HG02759 (cell line): ENCODE measurements at regions not wholly inside any gene's neighbourhood (a gene's known extent, or its start where the extent isn't known, plus 50 kb on each side); places are given as distances from the start of the nearest gene placed in this dataset.
"Not testable (repeated sequence)": the region's sequence is repeated elsewhere in the genome, so short reads cannot be mapped to it uniquely, and the experiment has no call there.

Experiments
- ATAC-seq: cut with Tn5 transposase; IDR thresholded peaks from one replicate; pipeline ENCODE4 v1.9.1; 2021; ENCODE audit warnings: mild to moderate bottlenecking, moderate library complexity; ENCODE audit not compliant: unreplicated experiment

DNA sequence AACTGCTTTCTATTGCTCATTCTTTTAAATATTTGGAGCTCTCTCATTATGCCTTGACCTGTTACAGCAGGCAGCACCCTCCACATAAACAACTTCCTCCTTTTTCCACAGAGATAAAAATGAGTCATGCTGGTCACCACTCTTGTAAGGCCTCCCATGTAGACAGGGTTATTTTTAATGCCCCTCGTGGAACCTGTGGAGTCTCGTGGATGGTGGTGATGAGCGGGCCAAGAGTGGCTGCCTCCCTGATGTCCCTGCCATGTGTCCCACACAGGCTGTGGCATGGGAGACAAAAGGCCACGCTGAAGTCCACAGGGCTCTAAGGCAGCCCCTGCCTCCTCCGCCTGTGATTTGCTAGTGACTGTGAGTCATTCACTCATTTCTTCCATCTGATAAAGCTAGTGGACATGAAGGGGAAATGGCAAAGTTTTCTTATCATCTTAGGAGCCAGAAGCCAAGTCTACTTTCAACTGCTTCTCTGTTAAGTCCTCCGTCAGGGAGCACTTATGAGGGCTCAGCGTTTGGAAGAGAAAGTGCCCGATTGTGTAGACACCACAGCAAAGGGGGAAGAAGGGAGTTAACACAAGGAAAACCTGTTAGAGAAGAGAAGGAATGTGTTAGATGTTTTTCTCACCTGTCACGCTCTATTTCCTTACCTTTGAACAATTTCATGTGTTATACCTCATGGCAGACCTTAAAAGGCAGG lies 121.6 kb upstream of the FAT1 start:
- ATAC-seq: no peak

DNA sequence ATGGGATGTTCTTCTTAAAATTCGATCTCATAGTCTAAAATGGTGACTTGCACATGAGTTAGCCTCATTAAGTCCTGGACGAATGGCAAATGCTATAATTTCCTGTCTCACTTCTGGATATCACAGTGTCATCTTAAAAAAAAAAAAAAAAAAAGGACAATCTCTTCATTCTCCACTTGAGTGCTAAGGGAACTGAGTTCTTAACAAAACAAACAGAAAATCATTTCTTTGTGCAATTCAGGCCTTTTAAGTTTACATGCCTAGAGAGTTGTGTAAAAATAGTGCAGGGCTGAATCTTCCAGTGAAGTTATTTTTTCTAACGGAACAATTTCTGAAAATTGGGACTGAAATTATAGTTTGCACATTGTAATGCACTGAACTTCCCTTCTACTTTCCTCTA lies 122.8 kb upstream of the FAT1 start:
- ATAC-seq: no peak

DNA sequence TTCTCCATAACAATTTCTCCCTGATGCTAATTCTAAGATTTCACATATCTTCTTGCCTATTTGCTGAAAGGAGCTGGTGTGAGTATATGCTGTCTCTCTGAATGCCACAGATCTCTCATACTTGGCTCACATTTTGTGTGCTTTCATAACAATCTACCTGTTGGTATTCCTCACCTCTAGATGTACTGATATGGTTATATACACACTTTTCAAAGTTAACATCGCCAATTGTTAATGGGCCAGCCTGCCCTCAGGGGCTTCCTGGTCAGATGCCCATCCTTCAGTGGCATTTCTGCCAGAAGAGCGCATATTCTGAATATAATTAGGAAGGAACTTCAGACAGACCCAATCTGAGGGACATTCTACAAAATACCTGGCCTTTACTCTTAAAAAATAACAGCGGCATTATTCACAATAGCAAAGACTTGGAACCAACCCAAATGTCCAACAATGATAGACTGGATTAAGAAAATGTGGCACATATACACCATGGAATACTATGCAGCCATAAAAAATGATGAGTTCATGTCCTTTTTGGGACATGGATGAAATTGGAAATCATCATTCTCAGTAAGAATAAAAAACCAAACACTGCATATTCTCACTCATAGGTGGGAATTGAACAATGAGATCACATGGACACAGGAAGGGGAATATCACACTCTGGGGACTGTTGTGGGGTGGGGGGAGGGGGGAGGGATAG lies 123.9 kb upstream of the FAT1 start:
- ATAC-seq: not testable (repeated sequence)

DNA sequence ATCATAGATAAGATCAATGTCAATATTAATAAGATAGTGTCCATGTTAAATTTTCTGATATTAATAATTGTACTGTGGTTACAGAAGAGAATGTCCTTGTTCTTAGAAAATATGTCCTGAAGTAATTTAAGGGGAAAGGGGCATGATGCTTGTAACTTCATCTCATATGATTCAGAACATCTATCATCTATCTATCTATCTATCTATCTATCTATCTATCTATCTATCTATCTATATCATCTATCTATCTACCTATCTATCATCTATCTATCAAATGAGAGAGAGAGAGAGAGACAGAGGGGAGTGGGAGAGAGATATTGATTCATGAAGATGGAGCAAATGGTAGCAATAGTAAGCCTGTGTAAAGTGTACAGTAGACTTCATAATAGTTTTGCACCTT lies 124.8 kb upstream of the FAT1 start:
- ATAC-seq: no peak

DNA sequence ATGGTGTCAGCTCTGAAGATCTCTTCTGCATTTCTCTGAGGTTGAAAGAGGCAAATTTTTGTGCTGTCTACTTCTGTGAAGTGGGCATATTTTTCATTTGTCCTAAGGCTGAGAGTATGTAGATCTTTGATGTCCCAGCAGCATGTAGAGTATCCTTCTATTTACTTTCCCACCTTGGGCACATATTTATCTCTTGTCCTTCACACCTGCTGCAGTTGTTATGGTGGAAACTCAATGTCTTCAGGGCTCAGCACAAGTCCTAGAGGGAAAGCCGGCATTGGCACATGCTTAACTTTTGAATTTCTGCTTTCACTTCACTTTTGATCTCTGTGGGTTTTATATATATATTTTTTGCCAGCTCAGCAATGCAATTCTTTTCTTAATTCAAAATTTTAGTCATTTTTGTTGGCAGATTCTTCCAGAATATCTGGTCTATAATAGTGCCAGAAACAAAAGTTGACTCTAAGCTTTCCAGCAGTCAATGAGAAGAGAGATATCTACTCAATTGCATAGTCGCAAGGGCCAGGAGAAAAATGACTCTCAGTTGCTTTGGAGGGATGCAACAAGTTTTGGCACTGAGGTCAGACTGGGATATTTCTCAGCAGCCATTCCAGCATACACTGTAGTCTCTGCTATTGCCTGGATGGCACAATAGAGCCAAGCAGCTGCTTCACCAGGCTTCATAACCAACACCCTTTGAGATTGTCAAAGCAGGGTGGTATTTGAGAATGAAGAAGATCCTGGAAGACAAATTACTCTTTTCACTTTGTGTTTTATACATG lies 127.8 kb upstream of the FAT1 start:
- no peak for ATAC-seq

DNA sequence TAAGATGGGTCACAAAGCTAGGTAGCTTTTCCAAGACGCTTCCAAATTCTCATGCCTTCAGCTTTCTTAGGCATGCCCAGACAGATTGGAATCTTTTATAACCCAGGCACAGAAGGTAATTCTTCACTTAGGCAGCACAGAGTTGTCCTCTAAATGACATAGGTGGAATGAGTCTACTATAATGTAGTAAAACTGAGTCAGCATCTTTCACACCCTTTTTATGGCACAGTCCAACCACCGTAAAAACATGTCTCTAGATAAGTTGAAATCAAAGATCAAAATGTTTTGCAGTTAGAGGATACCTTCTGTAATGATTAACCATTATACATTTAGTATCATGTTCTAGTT lies 128.4 kb upstream of the FAT1 start:
- no peak for ATAC-seq

DNA sequence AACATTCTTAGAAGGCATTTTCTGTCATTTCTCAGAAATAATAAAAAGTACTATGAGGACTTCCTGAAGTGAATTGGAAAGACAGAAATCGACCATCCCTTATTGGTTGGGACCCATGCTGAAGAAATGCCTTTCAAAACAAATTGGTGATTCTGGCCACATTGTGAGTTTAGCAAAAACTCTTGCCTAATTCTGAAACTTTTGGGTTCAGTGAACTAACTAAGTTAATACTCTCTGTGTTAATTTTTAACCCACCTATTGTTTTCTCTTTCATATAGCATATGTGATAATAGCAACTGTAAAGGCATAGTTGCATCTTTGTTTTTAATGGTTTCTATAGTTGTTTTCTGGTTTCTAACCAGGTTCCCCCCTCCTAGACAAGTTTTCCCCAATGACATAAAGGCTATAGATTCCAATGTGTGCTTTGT lies 129.3 kb upstream of the FAT1 start:
- ATAC-seq: peak; percentile 84

DNA sequence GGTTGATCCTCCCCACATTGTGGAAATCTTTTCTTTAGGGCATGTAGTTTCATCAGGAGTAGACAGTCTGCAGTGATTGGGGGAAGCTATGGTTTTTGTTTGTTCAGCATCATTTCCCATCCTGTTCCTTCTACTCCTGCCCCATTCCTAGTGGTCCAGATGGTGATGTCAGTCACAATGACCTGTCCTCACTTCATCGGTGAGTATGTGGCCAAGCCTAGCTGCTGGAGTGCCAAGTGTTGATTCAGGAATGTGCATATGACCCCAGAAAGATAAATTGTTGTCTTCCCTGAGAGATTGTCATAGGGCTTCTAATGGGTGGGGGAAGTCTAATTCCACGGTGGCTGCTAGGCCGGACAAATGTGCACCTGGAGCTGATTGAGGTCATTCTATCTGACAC lies 130.6 kb upstream of the FAT1 start:
- no peak for ATAC-seq

DNA sequence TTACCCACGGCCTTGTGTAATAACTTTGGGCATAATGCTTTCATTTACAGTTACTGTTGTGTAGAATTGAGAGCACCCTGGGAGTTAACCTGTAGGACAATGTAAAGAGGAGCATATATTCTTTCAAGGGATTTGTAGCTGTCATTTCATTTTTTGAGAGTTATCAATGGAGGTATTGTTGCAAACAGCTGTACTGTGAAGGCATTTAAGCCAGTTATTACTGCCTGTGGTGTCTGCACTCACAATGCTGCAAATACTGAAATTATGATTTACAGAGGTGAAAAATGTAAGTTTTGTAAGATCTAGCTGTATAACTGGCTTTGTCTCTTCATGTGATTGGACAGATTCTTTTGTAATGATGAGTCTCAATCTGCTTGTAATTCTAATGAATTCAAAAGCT lies 131.5 kb upstream of the FAT1 start:
- no peak for ATAC-seq

DNA sequence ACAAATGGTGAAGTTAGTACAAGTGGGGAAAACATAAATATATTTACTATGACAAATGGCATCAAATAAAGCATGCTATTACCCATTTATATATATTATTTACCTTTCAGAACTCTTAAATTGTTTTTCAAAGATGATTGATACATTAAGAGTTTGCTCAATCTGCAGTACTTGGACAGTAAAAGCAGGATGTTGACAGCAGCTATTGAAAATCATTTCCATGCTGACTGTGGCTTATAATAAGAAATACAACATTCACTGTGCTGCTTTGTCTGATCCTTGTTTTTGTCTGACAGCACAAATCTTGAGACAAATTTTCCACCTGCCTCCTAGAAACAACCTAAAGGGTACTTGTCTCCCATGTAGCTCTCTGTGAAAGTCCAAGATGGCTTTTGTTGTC lies 134.1 kb upstream of the FAT1 start:
- ATAC-seq: no peak

DNA sequence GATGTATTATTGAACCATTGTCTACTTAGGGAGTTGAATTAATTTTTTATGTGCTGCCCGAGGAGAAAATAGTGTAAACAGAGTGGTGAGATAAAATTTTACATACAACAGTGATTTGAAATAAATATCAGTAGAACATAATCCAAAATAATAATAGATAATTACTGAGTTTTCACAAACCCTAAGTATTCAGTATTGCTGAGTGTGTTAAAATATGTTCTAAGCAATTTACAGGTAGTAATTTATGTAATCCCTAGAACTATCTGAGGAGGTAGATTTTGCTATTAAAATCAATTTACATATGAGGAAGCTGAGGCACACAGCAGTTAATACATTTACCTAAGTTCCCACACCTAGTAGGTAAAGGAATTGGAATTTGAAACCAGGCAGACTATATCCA lies 134.7 kb upstream of the FAT1 start:
- ATAC-seq: no peak

DNA sequence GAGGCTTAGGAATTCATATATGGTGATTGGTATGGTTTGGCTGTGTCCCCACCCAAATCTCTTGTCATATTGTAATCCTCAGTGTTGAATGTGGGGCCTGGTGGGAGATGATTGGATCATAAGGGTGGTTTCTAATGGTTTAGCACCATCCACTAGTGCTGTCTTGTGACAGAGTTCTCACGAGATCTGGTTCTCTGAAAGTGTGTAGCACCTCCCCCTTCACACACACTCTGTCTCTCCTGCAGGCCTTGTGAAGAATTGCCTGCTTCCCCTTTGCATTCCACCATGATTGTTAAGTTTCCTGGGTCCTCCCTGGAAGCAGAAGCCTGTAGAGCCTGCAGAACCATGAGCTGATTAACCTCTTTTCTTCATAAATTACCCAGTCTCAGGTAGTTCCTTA lies 135.8 kb upstream of the FAT1 start:
- ATAC-seq: no peak

DNA sequence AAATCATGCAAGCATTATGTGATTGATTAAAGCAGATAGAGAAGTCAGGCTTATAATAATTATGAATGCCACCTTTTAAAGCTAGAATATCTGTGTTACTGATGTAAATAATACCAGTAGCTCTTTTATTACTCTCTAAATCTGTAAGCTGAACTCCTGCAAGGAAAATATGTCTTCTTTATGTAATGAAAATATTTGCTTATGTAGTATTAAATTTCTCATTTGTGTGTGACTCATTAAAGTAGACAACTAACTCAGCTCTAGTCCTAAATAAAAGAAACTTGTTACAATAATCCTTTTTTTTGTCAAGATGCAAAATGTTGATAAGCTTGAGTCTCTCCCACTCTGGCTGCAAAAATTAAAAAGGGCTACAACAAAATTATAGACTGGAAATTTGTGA lies 137.7 kb upstream of the FAT1 start:
- no peak for ATAC-seq

DNA sequence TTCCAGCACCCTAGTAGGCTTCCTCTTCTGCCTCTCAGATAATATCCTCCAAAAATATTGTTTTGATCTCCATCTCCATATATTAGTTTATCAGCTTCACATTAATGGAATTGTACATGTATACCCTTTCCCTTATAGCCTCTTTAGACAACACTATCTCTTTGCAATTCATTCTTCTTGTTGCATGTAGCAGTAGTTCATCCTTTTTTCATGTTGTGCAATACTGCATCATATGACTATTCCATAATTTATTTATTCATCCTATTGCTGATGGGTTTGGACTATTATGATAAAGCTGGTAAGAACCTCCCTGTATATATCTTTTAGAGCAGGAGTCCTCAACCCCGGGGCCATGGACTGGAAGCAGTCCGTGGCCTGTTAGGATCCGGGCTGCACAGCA lies 148.2 kb upstream of the FAT1 start:
- ATAC-seq: no peak

DNA sequence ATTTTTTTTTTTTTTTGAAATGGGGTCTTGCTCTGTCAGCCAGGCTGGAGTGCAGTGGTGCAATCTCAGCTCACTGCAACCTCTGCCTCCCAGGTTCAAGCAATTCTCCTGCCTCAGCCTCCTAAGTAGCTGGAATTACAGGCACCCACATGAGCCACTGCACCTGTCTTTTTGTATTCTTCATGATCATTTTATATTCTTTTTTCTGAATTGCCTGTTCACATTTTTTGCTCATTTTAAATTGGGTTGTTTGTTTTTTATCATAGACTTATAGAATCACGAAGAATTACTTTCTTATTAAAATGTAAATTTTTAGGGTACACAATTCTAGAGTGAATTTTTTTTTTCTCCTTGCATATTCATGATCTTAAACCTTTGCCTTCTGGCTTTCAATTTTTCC lies 149.4 kb upstream of the FAT1 start:
- not testable (repeated sequence) for ATAC-seq

DNA sequence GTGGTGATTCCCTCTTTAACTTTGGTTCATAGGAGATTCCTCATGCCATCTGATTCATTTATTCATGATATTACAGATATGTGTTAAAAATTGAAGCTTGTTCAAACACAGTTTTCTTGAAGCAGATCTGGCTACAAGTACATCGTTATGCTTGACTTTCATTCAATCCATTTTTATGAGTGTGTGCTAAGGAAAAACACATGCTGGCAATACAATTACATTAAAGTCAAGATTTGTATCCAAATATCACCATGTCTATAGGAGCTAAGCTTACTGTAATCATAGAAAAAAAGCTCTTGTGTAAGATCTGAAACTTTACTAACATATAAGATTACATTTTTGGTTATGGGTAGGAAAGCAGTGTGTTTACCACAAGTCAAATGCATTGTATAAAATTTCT lies 151.8 kb upstream of the FAT1 start:
- ATAC-seq: no peak

DNA sequence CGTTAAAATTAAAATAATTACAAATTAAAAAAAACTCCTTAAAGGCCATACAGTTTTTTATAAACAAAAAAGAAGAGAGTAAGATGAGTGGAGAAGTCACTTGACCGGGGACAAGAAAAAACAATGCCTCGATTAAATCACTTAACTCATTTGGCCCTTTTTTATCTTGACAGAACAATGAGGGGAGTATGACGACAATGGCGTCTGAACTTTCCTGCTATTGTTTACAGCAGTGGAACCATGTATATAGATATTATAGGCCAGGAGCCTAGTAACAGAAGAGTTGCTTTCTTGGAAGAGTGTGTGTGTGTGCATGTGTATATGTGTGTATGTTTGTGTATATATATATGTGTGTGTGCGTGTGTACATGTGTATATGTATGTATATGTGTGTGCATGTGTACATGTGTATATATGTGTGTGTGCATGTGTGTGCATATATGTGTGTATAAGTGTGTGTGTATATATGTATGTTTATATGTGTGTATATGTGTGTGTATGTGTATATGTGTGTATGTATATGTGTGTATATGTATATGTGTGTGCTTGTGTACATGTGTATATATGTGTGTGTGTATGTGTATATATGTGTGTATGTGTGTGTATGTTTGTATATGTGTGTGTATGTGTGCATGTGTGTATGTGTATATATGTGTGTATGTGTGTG lies 153.4 kb upstream of the FAT1 start:
- ATAC-seq: no peak

DNA sequence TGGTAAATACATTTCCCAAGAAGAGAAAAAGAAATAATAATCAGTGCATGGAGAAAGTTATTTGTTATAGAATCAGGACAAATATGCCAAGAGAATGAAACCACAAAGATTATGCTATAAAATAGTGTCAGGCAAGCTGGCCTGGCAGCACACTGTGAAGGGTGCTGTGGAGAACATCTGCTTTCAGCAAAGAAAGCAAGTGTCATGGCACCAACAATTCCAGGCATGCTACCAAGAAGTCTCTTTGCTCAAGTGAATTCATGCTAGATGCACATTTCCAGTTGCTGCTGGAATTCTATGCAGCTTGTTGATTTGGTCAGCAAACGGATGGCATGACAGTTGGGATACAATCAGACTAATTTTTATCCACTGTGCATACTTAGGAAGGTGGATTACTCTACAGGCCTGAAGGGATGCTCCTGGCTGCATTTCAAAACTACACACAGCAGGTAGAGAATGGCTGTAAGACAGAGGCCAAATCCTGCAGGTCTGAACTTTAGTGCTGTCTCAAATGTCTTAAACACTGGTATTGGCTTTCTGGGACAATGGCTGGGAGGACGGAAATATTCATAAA lies 154.6 kb upstream of the FAT1 start:
- no peak for ATAC-seq

DNA sequence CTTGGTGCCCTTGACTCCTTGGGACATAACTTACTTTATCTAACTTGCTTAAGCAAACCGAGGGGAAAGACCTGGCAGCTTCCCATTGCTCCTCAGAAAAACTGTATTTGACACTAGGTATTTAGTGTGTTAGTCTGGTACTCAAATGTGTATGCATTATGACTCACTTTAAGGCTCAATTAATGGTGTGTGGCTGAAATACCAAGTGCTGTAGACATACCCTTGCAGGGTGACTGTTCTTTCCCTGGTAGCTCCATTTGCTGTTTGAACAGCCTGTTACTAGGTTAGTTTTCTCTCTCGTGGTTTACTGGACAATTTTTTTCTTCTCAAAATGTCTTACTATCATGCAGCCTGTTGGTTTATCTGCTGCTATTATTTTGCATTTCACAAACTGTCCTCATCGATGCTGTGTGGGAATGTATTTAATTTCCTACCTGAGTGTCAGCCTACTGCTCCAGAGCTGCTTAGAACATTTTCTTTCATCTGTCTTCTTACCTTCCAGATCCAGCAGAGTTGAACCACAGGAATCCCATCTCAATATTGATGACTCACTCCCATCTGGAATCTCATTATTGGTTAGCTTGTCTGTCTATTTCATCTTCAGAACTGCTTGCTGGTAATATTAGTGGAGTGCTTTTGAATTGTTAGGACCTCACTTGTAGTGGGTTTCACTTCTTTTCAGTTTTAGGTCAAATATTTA lies 158.0 kb upstream of the FAT1 start:
- ATAC-seq: peak; percentile 23

DNA sequence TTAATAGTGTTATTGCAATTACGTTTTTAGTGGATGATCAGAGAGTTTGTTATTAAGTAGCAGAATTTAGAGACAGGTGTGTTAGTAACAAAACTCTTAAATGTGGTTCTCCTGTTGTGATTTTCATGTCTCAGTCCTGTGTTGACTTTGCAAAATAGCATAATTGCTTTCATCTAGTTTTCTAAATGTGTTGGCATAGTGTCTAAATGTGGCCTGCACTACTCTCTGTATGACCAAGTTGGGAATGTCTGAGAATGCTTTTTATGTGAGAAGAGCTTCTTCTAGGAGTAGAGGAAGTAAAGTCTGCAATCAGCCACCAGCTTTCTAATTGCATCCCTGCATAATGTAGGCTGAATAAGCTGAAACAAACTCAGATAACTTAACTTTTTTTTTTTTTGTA lies 158.6 kb upstream of the FAT1 start:
- peak; percentile 60 for ATAC-seq

DNA sequence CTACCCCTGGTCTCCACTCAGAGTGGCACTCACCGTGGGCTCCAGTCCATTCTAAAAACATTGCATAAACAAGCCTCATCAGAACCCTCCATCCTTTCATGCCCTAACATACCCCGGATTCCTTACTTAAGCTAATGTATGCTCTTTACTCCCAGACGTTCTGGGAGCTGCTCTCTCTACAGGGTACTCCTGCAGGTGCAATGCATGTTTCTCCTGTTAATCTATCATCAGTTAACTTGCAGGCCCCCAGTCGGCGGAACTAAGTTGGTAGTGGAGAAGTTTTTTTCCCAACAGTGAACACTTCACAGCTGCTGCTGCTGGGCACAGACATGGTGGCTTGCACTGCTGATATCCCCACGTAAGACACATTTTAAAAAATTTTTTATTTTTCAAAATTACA lies 161.6 kb upstream of the FAT1 start:
- ATAC-seq: no peak
